Right lobe of liver (tissue), 6 donors: ENCODE measurements at regions not wholly inside any gene's neighbourhood (a gene's known extent, or its start where the extent isn't known, plus 50 kb on each side); places are given as distances from the start of the nearest gene placed in this dataset.

ENCODE experiments used
- ATAC-seq, 4 donors: fragments of 200-7000 bp; cut with Tn5 transposase; one replicate each; pipeline ENCODE4 v1.9.1; 2020; ENCODE audit warnings: mild to moderate bottlenecking in 4 of 4, moderate library complexity in 4 of 4
- DNase-seq, 3 donors: peaks; one replicate each; pipeline ENCODE4 v3.0.0-alpha.2; 2020
- H3K27ac ChIP-seq, 3 donors: fragments of 200-600 bp; one replicate each; pipeline ENCODE4 v1.8.0; 2022
- H3K27me3 ChIP-seq, 2 donors: fragments of 200-600 bp; one replicate each; pipeline ENCODE4 v1.8.0; 2022
- H3K36me3 ChIP-seq, 4 donors: fragments of 200-600 bp; sonication (generic) in 1 of 4; one replicate each; pipeline versions ENCODE4 v1.5.1 to v1.8.0; 2017 to 2022; ENCODE audit warnings: control low read depth in 1 of 4
- H3K4me1 ChIP-seq, 4 donors: fragments of 200-600 bp; sonication (generic) in 1 of 4; one replicate each; pipeline versions ENCODE4 v1.5.1 to v1.8.0; 2017 to 2022; ENCODE audit warnings: control low read depth in 1 of 4
- H3K4me3 ChIP-seq, 3 donors: fragments of 200-600 bp; one replicate each; pipeline ENCODE4 v1.8.0; 2022
- H3K9me3 ChIP-seq, 4 donors: fragments of 200-600 bp; sonication (generic) in 1 of 4; one replicate each; pipeline versions ENCODE4 v1.5.1 to v1.8.0; 2017 to 2022; ENCODE audit warnings: control low read depth in 1 of 4
- CTCF ChIP-seq, 4 donors: fragments of 200-600 bp in 3 of 4; fragments of 450-650 bp in 1 of 4; IDR thresholded peaks; one replicate each; pipeline versions ENCODE4 v1.5.1 to v1.8.0; 2016 to 2022; ENCODE audit warnings: antibody characterized with exemption in 4 of 4, mild to moderate bottlenecking in 2 of 4
- POLR2A ChIP-seq: fragments of 450-650 bp; IDR thresholded peaks from one replicate; pipeline ENCODE4 v1.6.1; 2017; ENCODE audit warnings: antibody characterized with exemption, mild to moderate bottlenecking
- WGBS: methylation state at CpG from one replicate; pipeline ENCODE4 v1.1.6; 2018; ENCODE audit warnings: low coverage, low lambda C conversion rate; ENCODE audit not compliant: insufficient coverage; ENCODE audit errors: missing lambda C conversion rate; 5-methylcytosine and 5-hydroxymethylcytosine counted together
- intact Hi-C, 2 donors: fragments of 100-400 bp; cut with DNase I; formaldehyde crosslinking; loops; one replicate each; pipeline versions ENCODE4 v1.11.2 to v1.14.1; 2022
- donor health status: DM: no; HTN: yes; CAD: no.
- donor health status: DM: no; HTN: no; CAD: no.
- donor health status: DM: no; HTN: no; CAD: no.
- donor health status: DM: no; HTN: yes; CAD: no.
- donor health status: DM: no; HTN: yes; CAD: no.

GRCh38 chr6:149200282-149200945 is 117.1 kb upstream of the TAB2 start:
- 0% methylated on average over 1 of the region's 1 CpG for WGBS
- no peak for TF ChIP-seq CTCF (IDR thresholded peaks at IDR 0.05)
- TF ChIP-seq POLR2A, result no peak
- ATAC-seq, result no peak
- Histone ChIP-seq H3K27ac (no peak overlapping the region), H3K4me1 (no peaks in the 10 kb centered on the region), H3K4me3 (no peak overlapping the region), H3K36me3 (no peaks in the 10 kb centered on the region), H3K27me3 (no peaks in the 10 kb centered on the region), H3K9me3 (peaks cover 0 to 5% (median 0%) of the 10 kb centered on the region in 4 donors)
- intact Hi-C loops, result no loop called here
- DNase-seq, result no peak

DNA sequence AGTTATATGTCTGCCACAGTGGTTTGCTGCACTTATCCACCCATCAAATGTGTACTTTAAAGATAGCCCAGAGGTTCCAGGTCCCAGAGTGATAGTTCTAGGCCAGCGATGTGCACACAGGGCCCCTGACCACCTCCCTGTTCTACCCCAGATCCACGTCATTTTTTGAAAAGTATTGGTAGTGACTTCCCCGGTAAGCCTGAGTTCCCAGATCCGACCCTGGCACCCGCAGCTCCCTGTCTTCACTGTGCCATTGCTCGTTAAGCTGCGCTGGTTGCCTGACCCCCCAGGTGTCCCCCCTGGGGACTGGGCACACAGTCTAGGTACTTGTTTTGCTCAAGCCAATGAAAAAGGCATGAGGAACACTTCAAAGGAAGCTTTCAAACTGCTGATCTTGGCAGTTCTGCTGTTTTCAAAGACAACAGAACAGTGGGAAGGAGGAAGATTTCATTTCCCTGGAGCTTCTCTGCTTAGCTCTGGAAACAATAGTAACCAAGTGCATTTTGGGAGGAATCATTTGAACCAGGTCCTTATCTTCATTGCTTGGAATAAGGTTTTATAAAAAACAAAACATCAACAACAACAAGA is 116.3 kb upstream of the TAB2 start:
- Histone ChIP-seq H3K27me3 (no peaks in the 10 kb centered on the region), H3K27ac (no peak overlapping the region), H3K36me3 (no peaks in the 10 kb centered on the region), H3K4me1 (no peaks in the 10 kb centered on the region), H3K4me3 (no peak overlapping the region), H3K9me3 (peaks cover 0 to 5% (median 0%) of the 10 kb centered on the region in 4 donors)
- ATAC-seq, result no peak
- 73% methylated on average over 7 of the region's 7 CpGs for WGBS
- TF ChIP-seq CTCF (IDR thresholded peaks at IDR 0.05) (no peak), POLR2A (no peak)
- intact Hi-C loops, result no loop called here
- DNase-seq, result no peak

GRCh38 chr6:149202100-149202499 is 115.4 kb upstream of the TAB2 start:
- 100% methylated on average over 3 of the region's 4 CpGs for WGBS
- Histone ChIP-seq H3K36me3 (no peaks in the 10 kb centered on the region), H3K9me3 (peaks cover 0 to 5% (median 0%) of the 10 kb centered on the region in 4 donors), H3K27me3 (no peaks in the 10 kb centered on the region), H3K27ac (no peak overlapping the region), H3K4me3 (no peak overlapping the region), H3K4me1 (no peaks in the 10 kb centered on the region)
- intact Hi-C loops, result no loop called here
- no peak for TF ChIP-seq CTCF (IDR thresholded peaks at IDR 0.05)
- TF ChIP-seq POLR2A, result no peak
- no peak for DNase-seq
- no peak for ATAC-seq

GRCh38 chr6:149202952-149203351 is 114.6 kb upstream of the TAB2 start:
- WGBS, result 88% methylated on average over 3 of the region's 3 CpGs
- H3K4me1 ChIP-seq, result no peaks in the 10 kb centered on the region
- H3K4me3 ChIP-seq, result no peak overlapping the region
- H3K9me3 ChIP-seq, result peaks cover 0 to 5% (median 0%) of the 10 kb centered on the region in 4 donors
- no peak for ATAC-seq
- no peak overlapping the region for H3K27ac ChIP-seq
- no peak for TF ChIP-seq POLR2A
- TF ChIP-seq CTCF (IDR thresholded peaks at IDR 0.05), result no peak
- DNase-seq, result no peak
- no peaks in the 10 kb centered on the region for H3K36me3 ChIP-seq
- intact Hi-C loops, result no loop called here
- no peaks in the 10 kb centered on the region for H3K27me3 ChIP-seq
